ENCODE measurements at regions not wholly inside any gene's neighbourhood (a gene's known extent, or its start where the extent isn't known, plus 50 kb on each side); places are given as distances from the start of the nearest gene placed in this dataset.
A peak's percentile ranks its signal among the peaks of the same experiment; 100 is the strongest.
"Not testable (repeated sequence)": the region's sequence is repeated elsewhere in the genome, so short reads cannot be mapped to it uniquely, and the experiment has no call there.

- DNase-seq: peak in 2 of 5 donors; percentile 6 to 29
Observed at GRCh38 chr2:224650815-224651439, 65.2 kb downstream of the CCDC195 start.

GRCh38 chr2:224647684-224648083 is 62.5 kb upstream of the CUL3 start:
- DNase-seq: not testable (repeated sequence)

- peak in 1 of 5 donors; percentile 10 for DNase-seq
Observed at GRCh38 chr2:224646242-224646846, 61.2 kb upstream of the CUL3 start.

GRCh38 chr2:224645722-224646121 is 60.6 kb upstream of the CUL3 start:
- DNase-seq: no peak

GRCh38 chr2:224640679-224641078 is 55.5 kb upstream of the CUL3 start:
- no peak for DNase-seq

- DNase-seq: peak in 2 of 5 donors; percentile 6 to 23
Observed at GRCh38 chr2:224638301-224638823, 53.2 kb upstream of the CUL3 start.
